Tibial nerve (tissue), 3 donors: ENCODE measurements at regions not wholly inside any gene's neighbourhood (a gene's known extent, or its start where the extent isn't known, plus 50 kb on each side); places are given as distances from the start of the nearest gene placed in this dataset.

Source experiments
- CTCF ChIP-seq, 5 experiments: fragments of 200-600 bp in 3 of 5; fragments of 450-650 bp in 2 of 5; sonication (generic) in 3 of 5; IDR thresholded peaks; one replicate each; pipeline ENCODE4 v1.5.1; 2016 to 2019; ENCODE audit warnings: antibody characterized with exemption in 5 of 5, mild to moderate bottlenecking in 3 of 5, moderate library complexity in 2 of 5
- POLR2A ChIP-seq, 2 donors: fragments of 450-650 bp; IDR thresholded peaks; one replicate each; pipeline ENCODE4 v1.6.1; 2017; ENCODE audit warnings: antibody characterized with exemption in 2 of 2, mild to moderate bottlenecking in 2 of 2, moderate library complexity in 2 of 2

- TF ChIP-seq CTCF (IDR thresholded peaks at IDR 0.05) (no peak), POLR2A (IDR thresholded peaks at IDR 0.05) (no peak)
Observed at GRCh38 chr5:121783700-121784099, 68.0 kb upstream of the FTMT start.
